GM23338 (cell line): ENCODE measurements at regions not wholly inside any gene's neighbourhood (a gene's known extent, or its start where the extent isn't known, plus 50 kb on each side); places are given as distances from the start of the nearest gene placed in this dataset.

Source experiments
- ATAC-seq: fragments of 200-7000 bp; cut with Tn5 transposase; 3 replicates; pipeline ENCODE4 v1.9.1; 2020
- DNase-seq: peaks from one replicate; pipeline ENCODE4 v3.0.0-alpha.2; 2015; ENCODE audit warnings: low spot score
- H2AFZ ChIP-seq: fragments of 200-600 bp; sonication (generic); 2 replicates; pipeline ENCODE4 v1.8.0; 2016; ENCODE audit warnings: antibody characterized with exemption, mild to moderate bottlenecking, moderate library complexity
- H3F3A ChIP-seq: fragments of 200-600 bp; sonication (generic); replicated peaks from 2 replicates; pipeline ENCODE4 v1.8.0; 2017; ENCODE audit warnings: antibody characterized with exemption, mixed run types, low read depth
- H3K27ac ChIP-seq: fragments of 200-600 bp; sonication (generic); 2 replicates; pipeline ENCODE4 v1.6.1; 2016; ENCODE audit warnings: low read depth
- H3K27me3 ChIP-seq: fragments of 200-600 bp; sonication (generic); 2 replicates; pipeline ENCODE4 v1.8.0; 2016; ENCODE audit warnings: mild to moderate bottlenecking, mixed run types, moderate library complexity; ENCODE audit not compliant: insufficient read depth
- H3K36me3 ChIP-seq: fragments of 200-600 bp; sonication (generic); 2 replicates; pipeline ENCODE4 v1.8.0; 2016; ENCODE audit warnings: mild to moderate bottlenecking; ENCODE audit not compliant: insufficient read depth
- H3K4me1 ChIP-seq: fragments of 200-600 bp; sonication (generic); 2 replicates; pipeline ENCODE4 v1.8.0; 2016; ENCODE audit warnings: mild to moderate bottlenecking, moderate library complexity; ENCODE audit not compliant: insufficient read depth
- H3K4me2 ChIP-seq: fragments of 200-600 bp; sonication (generic); 2 replicates; pipeline ENCODE4 v1.7.1; 2017; ENCODE audit warnings: mixed run types
- H3K4me3 ChIP-seq: fragments of 200-600 bp; sonication (generic); 2 replicates; pipeline ENCODE4 v1.6.1; 2016; ENCODE audit warnings: mixed run types
- H3K79me2 ChIP-seq: fragments of 200-600 bp; sonication (generic); replicated peaks from 2 replicates; pipeline ENCODE4 v1.8.0; 2017; ENCODE audit warnings: mild to moderate bottlenecking; ENCODE audit not compliant: insufficient read depth
- H3K9me2 ChIP-seq: fragments of 200-600 bp; sonication (generic); 2 replicates; pipeline ENCODE4 v1.8.0; 2017; ENCODE audit not compliant: insufficient read depth
- H4K20me1 ChIP-seq: fragments of 200-600 bp; sonication (generic); replicated peaks from 2 replicates; pipeline ENCODE4 v1.8.0; 2017; ENCODE audit warnings: mild to moderate bottlenecking; ENCODE audit not compliant: insufficient read depth
- H3K27ac Mint-ChIP-seq: 2 replicates; pipeline ENCODE4 v1.8.0; 2020; ENCODE audit warnings: inconsistent platforms, mild to moderate bottlenecking, moderate library complexity, mixed read lengths
- H3K27me3 Mint-ChIP-seq: 3 replicates; pipeline ENCODE4 v1.8.0; 2022; ENCODE audit warnings: low read depth, mild to moderate bottlenecking, moderate library complexity, mixed read lengths, inconsistent platforms; ENCODE audit not compliant: insufficient read depth, poor library complexity
- H3K36me3 Mint-ChIP-seq: 3 replicates; pipeline ENCODE4 v1.8.0; 2021; ENCODE audit warnings: low read depth, mild to moderate bottlenecking, inconsistent platforms, moderate library complexity, mixed read lengths
- H3K4me1 Mint-ChIP-seq: 3 replicates; pipeline ENCODE4 v1.8.0; 2020; ENCODE audit warnings: mild to moderate bottlenecking, inconsistent platforms, mixed read lengths
- H3K4me3 Mint-ChIP-seq: 3 replicates; pipeline ENCODE4 v1.8.0; 2021; ENCODE audit warnings: moderate library complexity, mild to moderate bottlenecking, inconsistent platforms, mixed read lengths
- H3K9me3 Mint-ChIP-seq: 3 replicates; pipeline ENCODE4 v1.8.0; 2020; ENCODE audit warnings: moderate library complexity, mild to moderate bottlenecking, inconsistent platforms, mixed read lengths
- CREB1 ChIP-seq: fragments of 250-450 bp; sonication (Bioruptor Pico); IDR thresholded peaks from 2 replicates; pipeline ENCODE4 v1.5.0; 2020; ENCODE audit warnings: low read depth, mild to moderate bottlenecking, moderate library complexity
- ETS1 ChIP-seq: IDR thresholded peaks from 2 replicates; pipeline ENCODE4 v1.6.1; 2016; ENCODE audit warnings: antibody characterized with exemption
- EZH2phosphoT487 ChIP-seq: fragments of 200-600 bp; sonication (generic); IDR thresholded peaks from one replicate; pipeline ENCODE4 v1.8.1; 2018; ENCODE audit warnings: antibody characterized with exemption; ENCODE audit not compliant: unreplicated experiment
- JUNB ChIP-seq: IDR thresholded peaks from one replicate; pipeline ENCODE4 v1.6.1; 2016; ENCODE audit warnings: antibody characterized with exemption; ENCODE audit not compliant: unreplicated experiment
- NANOG ChIP-seq: IDR thresholded peaks from 2 replicates; pipeline ENCODE4 v1.6.1; 2016; ENCODE audit warnings: antibody characterized with exemption, borderline replicate concordance
- POLR2AphosphoS5 ChIP-seq: IDR thresholded peaks from 2 replicates; pipeline ENCODE4 v1.6.1; 2016; ENCODE audit warnings: antibody characterized with exemption, low read depth
- STAT1 ChIP-seq: IDR thresholded peaks from one replicate; pipeline ENCODE4 v1.6.1; 2016; ENCODE audit warnings: antibody characterized with exemption; ENCODE audit not compliant: unreplicated experiment
- ZNF114 ChIP-seq: fragments of 250-450 bp; sonication (Bioruptor Pico); IDR thresholded peaks from 2 replicates; pipeline ENCODE4 v1.5.0; 2020; ENCODE audit warnings: mild to moderate bottlenecking, moderate library complexity
- ZNF331 ChIP-seq: fragments of 250-450 bp; sonication (Bioruptor Pico); IDR thresholded peaks from 2 replicates; pipeline ENCODE4 v1.5.0; 2020; ENCODE audit warnings: low read depth, mild to moderate bottlenecking, moderate library complexity
- TF ChIP-seq, protein P1 (sequence below), 2 experiments: fragments of 200-600 bp in 1 of 2; sonication (generic) in 1 of 2; conservative IDR thresholded peaks; 2 replicates each; pipeline versions ENCODE4 v1.5.1 to v1.6.1; 2016 to 2017; ENCODE audit warnings: antibody characterized with exemption in 2 of 2, low read depth in 2 of 2, mild to moderate bottlenecking in 2 of 2, moderate library complexity in 1 of 2
- TF ChIP-seq, protein P2 (sequence below): IDR thresholded peaks from one replicate; pipeline ENCODE4 v1.6.1; 2018; ENCODE audit warnings: antibody characterized with exemption; ENCODE audit not compliant: unreplicated experiment

DNA sequence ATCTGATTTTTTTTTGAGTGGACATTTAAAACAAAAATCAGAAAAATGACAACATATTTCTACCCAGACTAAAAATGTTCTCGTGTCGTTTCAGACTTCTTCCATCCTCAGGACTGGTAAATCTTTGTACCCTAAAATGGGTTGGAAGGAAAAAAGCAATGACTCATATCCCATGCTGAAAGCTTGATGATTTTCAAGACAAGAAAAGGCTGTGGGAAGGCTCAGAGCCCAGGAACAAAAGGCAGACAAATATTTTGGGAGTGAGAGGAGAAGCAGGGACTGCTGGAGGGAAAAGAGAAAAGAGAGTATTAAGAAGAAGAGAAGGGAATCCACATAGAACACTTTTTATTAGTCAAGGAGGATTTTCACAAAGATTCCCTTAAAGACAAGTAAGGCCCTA, 77.1 kb upstream of the CTAGE1 start:
- Histone ChIP-seq H3K27me3 (no peaks in the 10 kb centered on the region), H2AFZ (no peak overlapping the region), H3K4me1 (no peaks in the 10 kb centered on the region), H3K9me2 (no peaks in the 10 kb centered on the region), H3K36me3 (no peaks in the 10 kb centered on the region), H3F3A (no peaks in the 10 kb centered on the region), H3K79me2 (no peaks in the 10 kb centered on the region), H3K27ac (no peak overlapping the region), H3K4me3 (no peak overlapping the region), H3K4me2 (no peak overlapping the region), H4K20me1 (no peaks in the 10 kb centered on the region)
- Mint-ChIP-seq H3K27me3 (peaks cover 6% of the 10 kb centered on the region), H3K9me3 (peaks cover 12% of the 10 kb centered on the region; the same call in 2 of the 3 replicates), H3K4me3 (no peak overlapping the region), H3K36me3 (no peaks in the 10 kb centered on the region), H3K4me1 (no peaks in the 10 kb centered on the region), H3K27ac (no peak overlapping the region)
- DNase-seq (no peak), ATAC-seq (no peak)
- TF ChIP-seq NANOG (no peak), POLR2AphosphoS5 (no peak), CREB1 (CRISPR knock-in tag) (no peak), ZNF331 (CRISPR knock-in tag) (no peak), ETS1 (no peak), EZH2phosphoT487 (no peak), JUNB (no peak), STAT1 (no peak), ZNF114 (CRISPR knock-in tag) (no peak)
- TF ChIP-seq, protein P1, sequence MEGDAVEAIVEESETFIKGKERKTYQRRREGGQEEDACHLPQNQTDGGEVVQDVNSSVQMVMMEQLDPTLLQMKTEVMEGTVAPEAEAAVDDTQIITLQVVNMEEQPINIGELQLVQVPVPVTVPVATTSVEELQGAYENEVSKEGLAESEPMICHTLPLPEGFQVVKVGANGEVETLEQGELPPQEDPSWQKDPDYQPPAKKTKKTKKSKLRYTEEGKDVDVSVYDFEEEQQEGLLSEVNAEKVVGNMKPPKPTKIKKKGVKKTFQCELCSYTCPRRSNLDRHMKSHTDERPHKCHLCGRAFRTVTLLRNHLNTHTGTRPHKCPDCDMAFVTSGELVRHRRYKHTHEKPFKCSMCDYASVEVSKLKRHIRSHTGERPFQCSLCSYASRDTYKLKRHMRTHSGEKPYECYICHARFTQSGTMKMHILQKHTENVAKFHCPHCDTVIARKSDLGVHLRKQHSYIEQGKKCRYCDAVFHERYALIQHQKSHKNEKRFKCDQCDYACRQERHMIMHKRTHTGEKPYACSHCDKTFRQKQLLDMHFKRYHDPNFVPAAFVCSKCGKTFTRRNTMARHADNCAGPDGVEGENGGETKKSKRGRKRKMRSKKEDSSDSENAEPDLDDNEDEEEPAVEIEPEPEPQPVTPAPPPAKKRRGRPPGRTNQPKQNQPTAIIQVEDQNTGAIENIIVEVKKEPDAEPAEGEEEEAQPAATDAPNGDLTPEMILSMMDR (conservative IDR thresholded peaks at IDR 0.05; ENCODE audit: low read depth in 2 of 2), result no peak
- TF ChIP-seq, protein P2, sequence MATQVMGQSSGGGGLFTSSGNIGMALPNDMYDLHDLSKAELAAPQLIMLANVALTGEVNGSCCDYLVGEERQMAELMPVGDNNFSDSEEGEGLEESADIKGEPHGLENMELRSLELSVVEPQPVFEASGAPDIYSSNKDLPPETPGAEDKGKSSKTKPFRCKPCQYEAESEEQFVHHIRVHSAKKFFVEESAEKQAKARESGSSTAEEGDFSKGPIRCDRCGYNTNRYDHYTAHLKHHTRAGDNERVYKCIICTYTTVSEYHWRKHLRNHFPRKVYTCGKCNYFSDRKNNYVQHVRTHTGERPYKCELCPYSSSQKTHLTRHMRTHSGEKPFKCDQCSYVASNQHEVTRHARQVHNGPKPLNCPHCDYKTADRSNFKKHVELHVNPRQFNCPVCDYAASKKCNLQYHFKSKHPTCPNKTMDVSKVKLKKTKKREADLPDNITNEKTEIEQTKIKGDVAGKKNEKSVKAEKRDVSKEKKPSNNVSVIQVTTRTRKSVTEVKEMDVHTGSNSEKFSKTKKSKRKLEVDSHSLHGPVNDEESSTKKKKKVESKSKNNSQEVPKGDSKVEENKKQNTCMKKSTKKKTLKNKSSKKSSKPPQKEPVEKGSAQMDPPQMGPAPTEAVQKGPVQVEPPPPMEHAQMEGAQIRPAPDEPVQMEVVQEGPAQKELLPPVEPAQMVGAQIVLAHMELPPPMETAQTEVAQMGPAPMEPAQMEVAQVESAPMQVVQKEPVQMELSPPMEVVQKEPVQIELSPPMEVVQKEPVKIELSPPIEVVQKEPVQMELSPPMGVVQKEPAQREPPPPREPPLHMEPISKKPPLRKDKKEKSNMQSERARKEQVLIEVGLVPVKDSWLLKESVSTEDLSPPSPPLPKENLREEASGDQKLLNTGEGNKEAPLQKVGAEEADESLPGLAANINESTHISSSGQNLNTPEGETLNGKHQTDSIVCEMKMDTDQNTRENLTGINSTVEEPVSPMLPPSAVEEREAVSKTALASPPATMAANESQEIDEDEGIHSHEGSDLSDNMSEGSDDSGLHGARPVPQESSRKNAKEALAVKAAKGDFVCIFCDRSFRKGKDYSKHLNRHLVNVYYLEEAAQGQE, result no peak
